ENCODE measurements at regions not wholly inside any gene's neighbourhood (a gene's known extent, or its start where the extent isn't known, plus 50 kb on each side); places are given as distances from the start of the nearest gene placed in this dataset.

DNA sequence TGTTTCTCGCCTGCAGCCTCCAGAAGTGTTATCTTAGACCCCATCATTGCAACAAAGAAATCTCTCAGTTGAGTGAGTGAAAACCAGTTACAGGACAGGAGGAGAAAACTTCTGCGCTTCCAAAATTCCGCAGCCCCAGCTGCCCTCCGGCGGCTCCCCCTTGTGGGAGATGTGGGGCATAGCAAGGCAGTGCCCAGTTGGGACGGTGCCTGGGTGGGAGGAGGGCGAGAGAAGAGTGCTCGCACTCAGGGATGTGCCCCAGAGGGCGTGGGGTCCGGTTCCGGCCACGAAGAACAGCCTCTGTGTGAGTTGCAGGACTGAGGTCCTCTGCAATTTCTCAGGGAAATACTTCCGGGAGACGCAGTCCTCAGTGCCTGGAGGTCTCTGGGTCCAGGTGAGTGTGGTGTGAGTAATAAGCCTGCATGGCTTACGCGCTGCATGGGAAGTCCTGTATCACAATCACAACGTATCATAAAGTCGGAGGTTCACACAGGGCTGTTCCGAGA lies 87.0 kb upstream of the BLID start (continued):
- TF ChIP-seq CHD1 (IDR thresholded peaks at IDR 0.05; ENCODE audit: low read depth, low read length): no peak; the same call in 1 of the 2 replicates

DNA sequence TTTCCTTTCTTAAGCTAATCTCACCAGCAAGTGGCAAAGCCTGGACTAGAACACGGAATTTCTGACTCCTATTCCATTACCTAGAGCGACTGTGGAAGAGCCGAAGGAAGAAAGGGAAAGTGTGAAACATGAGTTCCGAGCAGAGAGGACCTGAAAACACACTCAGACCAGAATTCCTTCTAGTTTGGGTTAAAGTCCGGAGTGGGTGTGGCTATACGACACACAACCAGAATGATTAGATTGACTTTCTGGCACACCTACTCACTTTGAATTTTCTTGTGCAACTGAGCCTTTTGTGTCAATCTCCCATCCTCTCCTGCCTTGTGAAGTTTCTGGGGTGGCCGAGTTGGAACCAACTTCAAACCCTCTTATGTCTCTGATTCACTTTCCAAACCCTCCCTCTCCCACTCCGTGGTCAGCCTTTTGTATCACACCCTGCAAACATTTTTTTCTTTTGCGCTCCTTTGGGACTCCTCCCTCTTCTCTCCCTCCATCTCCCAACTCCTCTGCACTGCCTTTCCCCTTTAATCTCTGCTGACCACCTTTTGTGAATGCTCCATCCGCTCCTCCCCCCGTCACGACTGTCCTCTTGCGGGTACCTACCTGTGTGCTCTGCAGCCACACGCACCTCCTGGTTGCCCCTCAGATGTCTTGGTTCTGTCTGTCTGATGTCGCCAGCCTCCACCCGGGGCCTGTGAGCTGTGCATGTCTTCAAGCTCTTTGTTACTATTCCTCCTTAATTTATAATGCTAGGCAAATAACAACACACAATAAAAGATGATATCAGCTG lies 86.3 kb upstream of the BLID start:
- Histone ChIP-seq H2BK5ac (ENCODE audit: low read depth, low read length, poor library complexity, severe bottlenecking) (peak overlapping the region; percentile 100), H3K18ac (ENCODE audit: low read depth, low read length) (peak overlapping the region; percentile 86), H4K91ac (ENCODE audit: insufficient read depth, low read depth, low read length) (peak overlapping the region; percentile 100), H3K36me3 (ENCODE audit: control insufficient read depth, insufficient read depth, low read length) (peaks cover 12% of the 10 kb centered on the region), H4K8ac (ENCODE audit: low read depth in 2 of 2, low read length in 2 of 2) (peak overlapping the region; percentile 98 to 100), H3K9me1 (ENCODE audit: insufficient read depth, low read length) (peaks cover 24% of the 10 kb centered on the region), H3K56ac (ENCODE audit: extremely low read depth, insufficient read depth, low read length) (peak overlapping the region; percentile 99), H2BK120ac (ENCODE audit: low read depth, low read length) (peak overlapping the region; percentile 99), H3K27me3 (ENCODE audit: control insufficient read depth, insufficient read depth, low read length) (no peaks in the 10 kb centered on the region), H2AFZ (replicated peaks; ENCODE audit: low read length, poor library complexity) (peak overlapping the region; percentile 36), H3K4me3 (ENCODE audit: insufficient read depth, low read depth, low read length) (peak overlapping the region; percentile 54), H4K5ac (ENCODE audit: low read depth, low read length) (peak overlapping the region; percentile 92), H3K14ac (replicated peaks; ENCODE audit: low read depth, low read length) (peak overlapping the region; percentile 93), H2AK9ac (replicated peaks; ENCODE audit: low read depth, low read length, poor library complexity) (peak overlapping the region; percentile 94), H3K9ac (ENCODE audit: low read depth, low read length) (peak overlapping the region; percentile 96), H3K4ac (ENCODE audit: low read depth, low read length) (peak overlapping the region; percentile 100), H2BK15ac (ENCODE audit: low read depth, low read length) (peak overlapping the region; percentile 90; the same call in 2 of the 3 replicates), H3K4me1 (ENCODE audit: control insufficient read depth, insufficient read depth, low read length) (peaks cover 39% of the 10 kb centered on the region), H3K4me2 (ENCODE audit: low read depth, low read length) (peak overlapping the region; percentile 88), H3K23ac (ENCODE audit: low read depth, low read length) (peak overlapping the region; percentile 91), H4K20me1 (ENCODE audit: insufficient read depth, low read length) (no peaks in the 10 kb centered on the region), H3K79me1 (ENCODE audit: low read depth in 1 of 2, low read length in 2 of 2) (peaks cover 30 to 67% of the 10 kb centered on the region in 2 experiments; a peak in 3 of 4 replicates), H2BK20ac (ENCODE audit: low read depth, low read length) (peak overlapping the region; percentile 97), H2AK5ac (ENCODE audit: low read depth, low read length) (peak overlapping the region; percentile 100), H3K9me3 (ENCODE audit: control insufficient read depth, insufficient read depth, low read length) (no peaks in the 10 kb centered on the region), H3K27ac (ENCODE audit: insufficient read depth, low read length) (peak overlapping the region; percentile 98)
- ChIA-PET CTCF (interaction anchor here (0.6 to 1.5 kb wide), 4 partner anchors 14 to 548 kb away, joined by 3 to 7 read pairs (median 3); no protein-coding TSS in a partner anchor), POLR2A (ENCODE audit: unreplicated experiment) (interaction anchor here (0.8 to 1.9 kb wide), 3 partner anchors 13 to 103 kb away, joined by 3 to 5 read pairs (median 4); no protein-coding TSS in a partner anchor)
- dilution Hi-C loops (cut with HindIII; ENCODE audit: low sequenced_read_pairs, unreplicated experiment) (no loop called here), in situ Hi-C loops (cut with MboI; ENCODE audit: low sequenced_read_pairs) (loop anchor here (10.0 to 25.0 kb wide), 2 partner anchors 98 to 890 kb away; no protein-coding TSS in a partner anchor), intact Hi-C loops (cut with micrococcal nuclease) (loop anchor here (2.0 to 10.0 kb wide), 6 partner anchors 35 to 738 kb away; no protein-coding TSS in a partner anchor)
- peak; percentile 65 for ATAC-seq (ENCODE audit: low read depth)
- WGBS, 2 experiments (ENCODE audit: extremely low coverage in 2 of 2, insufficient read length in 1 of 2): 12% methylated on average over 5 of the region's 16 CpGs; no CpG with 5 or more reads in 1 of the 2 experiments
- TSS peak; percentile 2 for BruUV-seq (replicated peaks)
- peak; percentile 83 for DNase-seq
- TF ChIP-seq SMC3 (IDR thresholded peaks at IDR 0.05; ENCODE audit: low read depth, low read length) (0 out of 2 replicates have a peak, but pooled peaks have one; percentile 2), CHD1 (IDR thresholded peaks at IDR 0.05; ENCODE audit: low read depth, low read length) (no peak), BHLHE40 (IDR thresholded peaks at IDR 0.05; ENCODE audit: low read depth, low read length) (no peak), POLR2A (IDR thresholded peaks at IDR 0.05; ENCODE audit: low read depth, low read length) (peak; percentile 35), MAFK (IDR thresholded peaks at IDR 0.05; ENCODE audit: low read depth, low read length) (no peak), MAZ (IDR thresholded peaks at IDR 0.05; ENCODE audit: borderline replicate concordance, low read depth, low read length) (no peak), RFX5 (IDR thresholded peaks at IDR 0.05; ENCODE audit: low read depth, low read length) (no peak), CEBPB (IDR thresholded peaks at IDR 0.05; ENCODE audit: low read depth, low read length) (peak; percentile 50; the same call in 1 of the 2 replicates), USF2 (IDR thresholded peaks at IDR 0.05; ENCODE audit: low read depth, low read length) (no peak), NFE2L2 (IDR thresholded peaks at IDR 0.05; ENCODE audit: low read depth, low read length) (no peak), RCOR1 (IDR thresholded peaks at IDR 0.05; ENCODE audit: insufficient replicate concordance, low read length) (no peak), RAD21 (IDR thresholded peaks at IDR 0.05; ENCODE audit: low read length) (0 out of 2 replicates have a peak, but pooled peaks have one; percentile 1)
- TF ChIP-seq, protein P1, sequence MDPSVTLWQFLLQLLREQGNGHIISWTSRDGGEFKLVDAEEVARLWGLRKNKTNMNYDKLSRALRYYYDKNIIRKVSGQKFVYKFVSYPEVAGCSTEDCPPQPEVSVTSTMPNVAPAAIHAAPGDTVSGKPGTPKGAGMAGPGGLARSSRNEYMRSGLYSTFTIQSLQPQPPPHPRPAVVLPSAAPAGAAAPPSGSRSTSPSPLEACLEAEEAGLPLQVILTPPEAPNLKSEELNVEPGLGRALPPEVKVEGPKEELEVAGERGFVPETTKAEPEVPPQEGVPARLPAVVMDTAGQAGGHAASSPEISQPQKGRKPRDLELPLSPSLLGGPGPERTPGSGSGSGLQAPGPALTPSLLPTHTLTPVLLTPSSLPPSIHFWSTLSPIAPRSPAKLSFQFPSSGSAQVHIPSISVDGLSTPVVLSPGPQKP (IDR thresholded peaks at IDR 0.05; ENCODE audit: borderline replicate concordance, low read depth, low read length): no peak
